ENCODE measurements at regions not wholly inside any gene's neighbourhood (a gene's known extent, or its start where the extent isn't known, plus 50 kb on each side); places are given as distances from the start of the nearest gene placed in this dataset.
A peak's percentile ranks its signal among the peaks of the same experiment; 100 is the strongest.

DNA sequence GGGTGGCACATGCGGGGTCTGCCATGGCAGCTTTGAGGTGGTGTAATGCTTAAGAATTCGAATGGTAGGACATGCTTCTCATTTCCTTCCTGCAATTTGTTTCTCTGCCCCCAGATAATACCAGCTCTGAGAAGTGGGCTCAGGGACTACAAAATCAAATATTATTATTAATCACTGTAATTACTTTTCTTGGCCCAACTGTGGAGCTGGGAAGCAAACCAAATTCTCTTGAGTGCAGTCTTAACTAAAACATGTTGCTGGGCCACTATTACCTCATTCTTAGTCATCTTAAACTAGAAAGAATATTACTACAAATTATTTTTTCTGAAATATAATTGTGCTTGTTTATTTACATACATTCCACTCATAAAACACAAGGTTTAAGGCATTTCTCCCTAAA, 566.7 kb upstream of the NRP1 start:
- Histone ChIP-seq H3K27ac (replicated peaks) (peak overlapping the region; percentile 45), H3K4me1 (peaks cover 11% of the 10 kb centered on the region), H3K4me3 (no peak overlapping the region), H3K27me3 (ENCODE audit: low read depth) (no peaks in the 10 kb centered on the region), H3K9me3 (replicated peaks) (no peaks in the 10 kb centered on the region), H3K36me3 (no peaks in the 10 kb centered on the region)
- no peak for DNase-seq
- intact Hi-C loops (cut with micrococcal nuclease), result no loop called here
- TF ChIP-seq, protein P1, sequence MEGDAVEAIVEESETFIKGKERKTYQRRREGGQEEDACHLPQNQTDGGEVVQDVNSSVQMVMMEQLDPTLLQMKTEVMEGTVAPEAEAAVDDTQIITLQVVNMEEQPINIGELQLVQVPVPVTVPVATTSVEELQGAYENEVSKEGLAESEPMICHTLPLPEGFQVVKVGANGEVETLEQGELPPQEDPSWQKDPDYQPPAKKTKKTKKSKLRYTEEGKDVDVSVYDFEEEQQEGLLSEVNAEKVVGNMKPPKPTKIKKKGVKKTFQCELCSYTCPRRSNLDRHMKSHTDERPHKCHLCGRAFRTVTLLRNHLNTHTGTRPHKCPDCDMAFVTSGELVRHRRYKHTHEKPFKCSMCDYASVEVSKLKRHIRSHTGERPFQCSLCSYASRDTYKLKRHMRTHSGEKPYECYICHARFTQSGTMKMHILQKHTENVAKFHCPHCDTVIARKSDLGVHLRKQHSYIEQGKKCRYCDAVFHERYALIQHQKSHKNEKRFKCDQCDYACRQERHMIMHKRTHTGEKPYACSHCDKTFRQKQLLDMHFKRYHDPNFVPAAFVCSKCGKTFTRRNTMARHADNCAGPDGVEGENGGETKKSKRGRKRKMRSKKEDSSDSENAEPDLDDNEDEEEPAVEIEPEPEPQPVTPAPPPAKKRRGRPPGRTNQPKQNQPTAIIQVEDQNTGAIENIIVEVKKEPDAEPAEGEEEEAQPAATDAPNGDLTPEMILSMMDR (IDR thresholded peaks at IDR 0.05; ENCODE audit: borderline replicate concordance), result no peak

DNA sequence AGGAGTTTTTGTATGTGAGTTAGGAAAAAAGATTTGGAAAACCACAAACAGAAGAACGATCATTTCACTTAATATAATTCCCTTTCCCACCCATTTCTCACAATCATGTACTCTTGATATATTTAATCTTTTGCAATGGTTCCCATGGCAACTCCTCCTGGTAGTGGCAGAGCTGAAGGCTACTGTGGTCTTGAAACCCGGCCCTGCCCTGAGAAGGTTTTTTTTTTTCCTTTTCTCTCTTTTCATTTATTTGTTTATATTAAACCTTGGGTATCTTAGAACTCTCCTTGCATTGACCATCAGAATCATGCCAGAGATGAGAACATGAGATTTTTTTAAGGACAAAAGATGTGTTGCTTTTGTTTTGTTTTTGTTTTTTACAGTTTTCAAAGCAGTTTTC, 566.1 kb upstream of the NRP1 start:
- Histone ChIP-seq H3K27me3 (ENCODE audit: low read depth) (no peaks in the 10 kb centered on the region), H3K4me1 (peaks cover 11% of the 10 kb centered on the region), H3K9me3 (replicated peaks) (no peaks in the 10 kb centered on the region), H3K36me3 (no peaks in the 10 kb centered on the region), H3K27ac (replicated peaks) (peak overlapping the region; percentile 45), H3K4me3 (no peak overlapping the region)
- TF ChIP-seq, protein P1 (IDR thresholded peaks at IDR 0.05; ENCODE audit: borderline replicate concordance), result no peak
- intact Hi-C loops (cut with micrococcal nuclease), result no loop called here
- DNase-seq, result no peak

DNA sequence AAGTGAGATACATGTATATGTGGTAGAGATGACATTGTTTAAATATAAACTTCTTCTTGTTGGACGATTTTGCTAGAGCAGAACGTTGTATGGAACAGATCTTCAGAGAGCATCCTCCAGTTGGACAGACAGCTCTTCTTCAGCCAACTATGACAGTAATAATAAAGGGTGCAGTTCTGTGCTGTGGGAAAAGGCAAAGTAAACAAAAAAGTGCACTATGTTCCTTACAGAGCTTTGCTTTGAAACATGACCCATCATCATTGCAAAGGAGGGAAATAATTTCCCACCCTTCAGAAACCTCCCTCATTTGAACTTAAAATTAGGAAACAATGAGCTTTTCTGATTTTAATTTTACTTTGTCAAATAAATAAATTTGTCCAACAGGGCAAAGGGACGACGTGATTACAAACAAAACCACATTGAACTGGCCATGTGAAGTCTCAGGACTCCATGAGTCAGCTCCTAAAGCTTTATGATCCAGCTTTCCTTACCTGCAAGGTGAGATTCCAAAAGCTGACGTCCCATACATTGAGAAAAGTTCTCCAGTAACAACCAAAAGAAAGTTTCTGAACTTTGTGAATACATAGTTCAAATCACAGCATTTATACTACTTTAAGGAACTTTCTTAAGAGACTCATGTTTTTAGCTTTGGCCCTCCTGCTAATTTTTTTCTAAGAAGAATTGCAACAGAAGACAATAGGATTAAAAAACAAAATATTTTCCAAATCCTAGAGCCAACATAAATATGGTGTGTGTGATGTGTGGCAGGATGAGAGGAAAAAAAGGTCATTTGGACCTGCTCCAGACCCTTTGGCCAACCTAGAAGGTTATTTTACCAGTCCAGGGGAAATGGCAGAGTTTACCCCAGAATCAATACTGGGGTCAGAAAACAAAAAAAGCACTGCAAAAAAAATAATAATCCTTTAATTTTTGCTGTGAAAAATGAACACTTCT, 565.4 kb upstream of the NRP1 start:
- intact Hi-C loops (cut with micrococcal nuclease), result no loop called here
- no peaks in the 10 kb centered on the region for H3K9me3 ChIP-seq (replicated peaks)
- no peak for DNase-seq
- TF ChIP-seq, protein P1 (IDR thresholded peaks at IDR 0.05; ENCODE audit: borderline replicate concordance), result no peak
- H3K36me3 ChIP-seq, result no peaks in the 10 kb centered on the region
- H3K27ac ChIP-seq (replicated peaks), result peak overlapping the region; percentile 45
- peaks cover 11% of the 10 kb centered on the region for H3K4me1 ChIP-seq
- H3K4me3 ChIP-seq, result no peak overlapping the region
- H3K27me3 ChIP-seq (ENCODE audit: low read depth), result no peaks in the 10 kb centered on the region

DNA sequence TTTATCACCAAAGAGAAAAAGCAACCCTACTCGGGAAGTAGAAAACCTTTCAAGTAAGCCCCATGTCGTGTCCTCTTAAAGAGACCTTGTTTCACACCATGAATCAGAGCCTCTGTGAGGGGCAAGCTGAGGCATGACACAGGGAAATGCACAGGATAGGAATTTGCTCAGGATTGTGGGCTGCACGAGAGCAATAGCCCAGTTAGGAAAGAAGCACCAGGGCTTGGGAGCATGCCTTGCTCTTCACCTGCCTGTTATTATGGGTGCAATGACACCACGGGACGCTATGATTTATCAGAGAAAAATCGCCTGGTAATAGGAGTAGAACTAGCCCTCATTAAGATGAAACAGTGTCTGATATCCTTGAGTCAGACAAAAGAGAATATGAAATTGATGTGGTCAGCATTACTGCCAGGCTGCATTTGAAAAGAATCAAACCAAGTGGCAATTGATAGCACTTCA, 562.9 kb upstream of the NRP1 start:
- no peak overlapping the region for H3K27ac ChIP-seq (replicated peaks)
- TF ChIP-seq, protein P1 (IDR thresholded peaks at IDR 0.05; ENCODE audit: borderline replicate concordance), result no peak

GRCh38 chr10:33893506-33893905, 559.0 kb upstream of the NRP1 start:
- Histone ChIP-seq H3K9me3 (replicated peaks) (no peaks in the 10 kb centered on the region), H3K36me3 (no peaks in the 10 kb centered on the region), H3K4me1 (no peaks in the 10 kb centered on the region), H3K27ac (replicated peaks) (peak overlapping the region; percentile 53), H3K4me3 (no peak overlapping the region), H3K27me3 (ENCODE audit: low read depth) (no peaks in the 10 kb centered on the region)
- DNase-seq, result no peak
- TF ChIP-seq, protein P1 (IDR thresholded peaks at IDR 0.05; ENCODE audit: borderline replicate concordance), result no peak
- intact Hi-C loops (cut with micrococcal nuclease), result no loop called here

More for the DNA sequence above, 562.9 kb upstream of the NRP1 start:
- no peak overlapping the region for H3K4me3 ChIP-seq
- H3K4me1 ChIP-seq, result peaks cover 11% of the 10 kb centered on the region
- no peaks in the 10 kb centered on the region for H3K36me3 ChIP-seq
- no peak for DNase-seq
- H3K9me3 ChIP-seq (replicated peaks), result no peaks in the 10 kb centered on the region
- intact Hi-C loops (cut with micrococcal nuclease), result no loop called here
- no peaks in the 10 kb centered on the region for H3K27me3 ChIP-seq (ENCODE audit: low read depth)

Data from left ventricle myocardium inferior (tissue), 1 donor.